GM21737 (cell line): ENCODE measurements at regions not wholly inside any gene's neighbourhood (a gene's known extent, or its start where the extent isn't known, plus 50 kb on each side); places are given as distances from the start of the nearest gene placed in this dataset.
"Not testable (repeated sequence)": the region's sequence is repeated elsewhere in the genome, so short reads cannot be mapped to it uniquely, and the experiment has no call there.

Experiments
- ATAC-seq: cut with Tn5 transposase; IDR thresholded peaks from one replicate; pipeline ENCODE4 v1.9.1; 2021; ENCODE audit warnings: mild to moderate bottlenecking, moderate library complexity; ENCODE audit not compliant: unreplicated experiment

GRCh38 chr5:110812639-110813038, 73.8 kb downstream of the SLC25A46 start:
- no peak for ATAC-seq

GRCh38 chr5:110815916-110816605, 77.3 kb downstream of the SLC25A46 start:
- ATAC-seq = no peak

GRCh38 chr5:110817459-110817858, 78.7 kb downstream of the SLC25A46 start:
- ATAC-seq = no peak

GRCh38 chr5:110823571-110823970, 84.8 kb downstream of the SLC25A46 start:
- no peak for ATAC-seq

GRCh38 chr5:110824936-110825441, 86.2 kb downstream of the SLC25A46 start:
- ATAC-seq = no peak

DNA sequence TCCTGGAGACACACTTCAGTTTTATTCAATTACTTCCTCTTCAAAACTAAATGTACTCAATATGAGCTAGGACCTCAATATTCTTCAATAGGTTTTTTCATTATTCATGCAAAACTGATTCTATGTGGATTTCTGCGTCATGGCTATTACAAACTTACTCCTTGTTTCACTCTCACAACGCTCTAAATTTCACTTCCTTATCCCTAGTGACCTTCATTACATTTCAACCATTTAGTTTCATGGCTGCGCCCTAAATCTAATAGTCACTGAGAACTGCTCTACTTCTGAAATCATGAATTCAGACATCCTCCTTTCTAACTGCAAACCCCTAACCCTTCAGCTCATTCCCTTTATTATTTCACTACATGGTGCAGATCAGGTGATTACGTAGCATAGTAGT, 93.9 kb downstream of the SLC25A46 start:
- no peak for ATAC-seq

GRCh38 chr5:110834933-110835332, 96.1 kb downstream of the SLC25A46 start:
- not testable (repeated sequence) for ATAC-seq

DNA sequence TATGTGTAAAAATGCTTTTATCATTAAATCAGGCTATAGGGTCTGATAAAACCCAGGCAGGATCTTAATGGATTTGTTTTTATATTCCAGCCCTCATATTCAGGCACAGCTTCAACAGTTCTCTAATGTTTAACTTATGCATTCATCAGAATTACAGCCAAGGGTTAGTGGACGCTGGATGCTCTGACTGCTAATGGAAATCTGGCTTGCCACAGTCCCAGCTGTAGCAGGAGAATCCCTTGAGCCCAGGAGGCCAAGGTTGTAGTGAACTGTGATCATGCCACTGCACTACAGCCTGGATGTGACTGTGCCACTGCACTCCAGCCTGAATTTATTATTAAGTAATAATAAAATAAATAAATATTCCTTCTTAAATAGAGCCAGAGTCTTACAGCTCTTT, 98.0 kb downstream of the SLC25A46 start:
- no peak for ATAC-seq

DNA sequence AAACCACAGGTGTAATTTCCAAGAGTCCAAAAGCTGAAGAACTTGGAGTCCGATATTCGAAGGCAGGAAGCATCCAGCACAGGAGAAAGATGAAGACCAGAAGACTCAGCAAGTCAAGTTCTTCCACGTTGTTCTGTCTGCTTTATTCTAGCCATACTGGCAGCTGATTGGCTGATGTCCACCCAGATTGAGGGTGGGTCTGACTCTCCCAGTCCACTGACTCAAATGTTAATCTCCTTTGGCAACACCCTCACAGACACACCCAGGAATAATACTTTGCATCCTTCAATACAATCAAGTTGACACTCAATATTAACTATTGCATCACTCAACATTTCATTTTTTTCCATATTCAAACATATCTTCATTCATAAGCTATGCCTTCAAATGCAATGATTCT, 99.5 kb downstream of the SLC25A46 start:
- not testable (repeated sequence) for ATAC-seq

DNA sequence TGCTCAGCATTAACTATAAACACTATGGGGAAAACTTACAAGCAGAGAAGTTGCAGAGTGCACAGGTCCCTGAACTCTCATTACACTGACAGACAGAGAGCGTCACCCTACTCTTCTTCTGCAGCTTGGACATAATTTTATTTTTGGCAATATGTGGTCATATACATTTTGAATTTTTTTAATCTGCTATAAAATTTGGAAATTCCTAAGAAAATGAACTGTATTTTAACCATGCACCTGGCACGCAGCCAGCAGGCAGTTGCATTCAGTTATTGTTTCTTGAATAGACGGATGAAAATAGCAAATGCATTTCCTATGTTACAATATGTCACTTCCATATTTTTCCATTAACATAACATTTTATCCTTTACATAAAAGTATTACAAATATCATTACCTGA, 100.2 kb downstream of the SLC25A46 start:
- no peak for ATAC-seq

DNA sequence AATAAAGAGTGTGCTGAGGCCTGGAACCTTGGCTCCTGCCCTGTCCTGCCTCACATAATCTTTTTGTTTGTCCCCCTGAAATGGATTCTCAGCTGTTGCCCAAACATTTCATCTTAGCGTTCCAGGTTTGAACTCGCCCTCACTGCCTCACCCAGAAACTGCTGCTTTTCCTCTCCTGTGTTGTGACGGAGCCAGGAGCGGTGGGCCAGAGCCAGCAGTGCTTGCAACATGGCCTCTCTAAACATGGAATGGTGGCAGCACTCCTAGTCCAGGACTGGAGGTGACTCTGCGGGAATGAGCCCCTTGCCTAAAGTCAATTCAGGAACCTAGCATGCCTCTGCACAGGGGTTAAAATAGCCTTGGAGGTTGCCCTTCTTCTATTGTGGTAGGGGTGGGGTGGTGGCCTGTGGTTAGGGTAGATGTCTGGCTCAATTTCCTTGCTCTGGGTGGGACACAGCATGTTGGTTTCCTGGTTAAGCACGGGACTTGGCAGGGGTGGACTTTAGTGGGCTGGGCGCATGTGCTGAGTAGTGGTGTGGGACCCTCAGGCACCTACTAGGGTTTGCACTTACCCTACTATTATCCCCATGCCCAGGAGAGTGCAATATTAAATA, 101.6 kb downstream of the SLC25A46 start:
- no peak for ATAC-seq

GRCh38 chr5:110841137-110841536, 102.3 kb downstream of the SLC25A46 start:
- ATAC-seq = no peak

DNA sequence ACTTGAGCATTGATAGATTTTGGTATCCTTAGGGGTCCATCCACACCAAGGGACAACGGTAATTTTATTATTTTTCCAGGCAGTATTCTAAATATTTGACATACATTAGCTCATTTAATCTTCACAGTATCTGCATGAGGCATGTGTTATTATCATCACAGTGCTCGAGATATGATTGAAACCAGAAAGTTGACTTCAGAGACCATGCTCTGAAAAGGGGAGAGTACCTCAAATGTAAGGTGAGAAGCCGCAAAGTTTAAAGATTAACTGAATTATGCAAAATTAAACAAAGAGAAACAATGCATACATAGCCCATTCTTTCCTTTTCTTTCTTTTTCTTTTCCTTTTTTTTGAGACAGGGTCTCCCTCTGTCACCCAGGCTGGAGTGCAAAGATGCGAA, 104.1 kb downstream of the SLC25A46 start:
- ATAC-seq = no peak

GRCh38 chr5:110844251-110844650, 105.4 kb downstream of the SLC25A46 start:
- ATAC-seq = no peak

DNA sequence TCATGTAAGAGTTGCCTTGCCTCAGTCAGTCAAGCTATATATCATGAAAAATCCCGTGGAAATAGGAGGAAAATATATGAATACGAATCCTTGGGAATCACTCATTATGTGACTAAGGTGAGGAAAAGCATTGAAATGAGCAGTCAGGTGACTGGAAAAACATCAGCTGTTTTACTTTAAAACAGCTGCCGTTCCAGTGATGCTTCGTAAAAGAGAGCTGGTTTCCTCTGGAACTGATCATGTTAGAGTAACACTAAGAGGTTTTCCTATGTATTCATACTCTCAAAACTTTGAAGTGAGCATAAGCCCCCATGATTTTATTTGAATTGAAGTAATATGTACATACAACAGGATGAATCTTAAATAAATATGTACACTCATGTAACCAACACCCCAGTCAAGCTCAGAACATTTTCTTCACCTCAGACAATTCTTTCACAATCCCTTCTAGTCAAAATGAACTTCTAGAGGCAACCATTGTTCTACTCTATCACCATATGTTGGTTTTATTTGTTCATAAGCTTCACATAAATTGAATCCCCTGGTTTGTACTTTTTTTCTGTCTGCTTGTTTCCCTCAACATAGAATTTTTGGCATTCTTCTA, 107.7 kb downstream of the SLC25A46 start:
- no peak for ATAC-seq

DNA sequence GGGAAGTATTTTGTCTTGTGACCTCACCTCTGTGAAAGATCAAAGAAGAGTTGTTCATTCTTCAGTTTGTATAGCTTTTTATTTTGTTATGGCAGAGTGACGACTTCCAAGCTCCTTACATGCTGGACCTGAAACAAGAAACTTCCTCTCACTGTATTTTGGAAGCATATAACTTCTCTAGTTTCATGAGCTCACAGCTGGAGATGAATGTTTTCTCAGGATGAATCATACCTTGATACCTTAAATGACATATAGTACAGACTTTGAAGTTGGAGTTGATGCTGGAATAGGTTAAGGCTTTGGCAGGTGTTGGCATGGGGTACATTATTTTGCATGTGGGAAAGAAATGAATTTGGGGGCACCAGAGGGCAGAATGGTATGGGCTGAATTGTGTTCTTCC, 112.5 kb downstream of the SLC25A46 start:
- no peak for ATAC-seq

GRCh38 chr5:110852053-110852452, 113.2 kb downstream of the SLC25A46 start:
- ATAC-seq = peak; percentile 99

DNA sequence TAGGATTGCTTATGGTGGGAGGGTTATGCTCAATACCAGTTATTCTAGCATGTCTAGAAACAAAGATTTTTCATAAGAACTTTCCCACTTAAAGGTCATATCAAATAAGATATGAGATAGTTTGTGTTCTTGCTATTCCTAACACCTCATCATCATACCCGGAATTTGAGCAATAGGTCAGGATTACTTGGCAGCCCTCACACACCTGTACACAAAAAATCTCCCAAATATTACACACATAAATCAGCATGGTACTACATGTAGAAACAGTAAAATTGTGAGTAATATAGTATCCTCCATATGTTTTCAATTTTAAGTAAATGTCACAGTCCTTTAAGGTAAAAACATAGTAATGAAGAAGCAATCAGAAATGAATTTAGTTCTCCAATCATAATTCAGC, 113.7 kb downstream of the SLC25A46 start:
- ATAC-seq = no peak

DNA sequence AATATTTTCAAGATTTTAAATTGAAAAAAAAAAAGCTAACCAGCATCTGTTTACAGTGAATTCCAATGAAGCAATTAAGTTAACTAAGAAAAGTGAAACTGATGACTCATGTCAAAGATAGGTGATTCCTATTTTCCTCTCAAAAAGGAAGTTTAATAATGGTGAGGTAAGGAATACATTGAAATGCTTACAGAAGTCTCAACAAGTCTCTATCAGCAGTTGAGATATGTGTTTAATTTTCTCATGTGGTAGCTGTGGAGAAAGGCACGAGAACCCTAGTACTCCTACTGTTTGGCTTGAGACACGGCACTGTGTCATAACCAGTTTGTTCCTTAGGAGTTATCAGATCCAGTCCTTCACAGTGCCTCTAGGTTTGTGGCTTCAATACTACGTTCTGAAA, 114.5 kb downstream of the SLC25A46 start:
- ATAC-seq = no peak

DNA sequence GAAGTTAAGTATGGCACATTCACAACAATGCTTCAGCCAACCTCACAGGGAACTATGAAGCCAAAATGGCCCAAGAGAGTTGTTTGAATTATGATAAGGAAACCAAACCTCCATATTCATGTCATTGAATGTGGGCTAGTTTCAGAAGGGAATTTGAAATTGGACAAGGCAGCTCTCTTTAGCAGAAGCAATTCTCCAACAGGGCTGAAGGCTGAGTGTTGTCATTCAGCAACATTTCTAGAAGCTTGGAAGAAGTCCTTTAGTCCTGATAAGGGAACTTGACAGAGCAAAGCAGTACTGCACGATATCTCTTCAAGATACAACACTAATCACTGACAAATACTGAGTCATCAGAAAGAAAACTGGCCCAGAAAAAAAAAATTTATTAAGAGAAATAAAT, 115.4 kb downstream of the SLC25A46 start:
- no peak for ATAC-seq

DNA sequence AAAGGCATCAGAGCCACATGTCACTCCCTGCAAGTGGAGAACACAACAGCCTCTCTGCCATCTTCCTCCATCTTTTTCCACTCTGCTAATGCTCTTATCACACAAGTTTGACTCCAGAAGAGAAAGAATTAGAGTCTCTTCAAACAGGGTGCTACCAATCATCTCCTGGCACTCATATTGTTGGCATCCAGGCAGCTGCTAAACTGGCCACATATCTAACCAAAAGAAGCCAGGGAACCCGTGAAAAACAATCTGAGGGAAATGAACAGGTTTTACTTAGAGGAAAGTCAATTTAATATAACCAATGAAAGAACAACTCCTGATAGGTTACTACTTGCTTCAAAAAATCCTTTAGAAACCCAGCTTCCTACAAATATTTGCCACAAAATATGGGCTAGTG, 117.2 kb downstream of the SLC25A46 start:
- ATAC-seq = no peak

DNA sequence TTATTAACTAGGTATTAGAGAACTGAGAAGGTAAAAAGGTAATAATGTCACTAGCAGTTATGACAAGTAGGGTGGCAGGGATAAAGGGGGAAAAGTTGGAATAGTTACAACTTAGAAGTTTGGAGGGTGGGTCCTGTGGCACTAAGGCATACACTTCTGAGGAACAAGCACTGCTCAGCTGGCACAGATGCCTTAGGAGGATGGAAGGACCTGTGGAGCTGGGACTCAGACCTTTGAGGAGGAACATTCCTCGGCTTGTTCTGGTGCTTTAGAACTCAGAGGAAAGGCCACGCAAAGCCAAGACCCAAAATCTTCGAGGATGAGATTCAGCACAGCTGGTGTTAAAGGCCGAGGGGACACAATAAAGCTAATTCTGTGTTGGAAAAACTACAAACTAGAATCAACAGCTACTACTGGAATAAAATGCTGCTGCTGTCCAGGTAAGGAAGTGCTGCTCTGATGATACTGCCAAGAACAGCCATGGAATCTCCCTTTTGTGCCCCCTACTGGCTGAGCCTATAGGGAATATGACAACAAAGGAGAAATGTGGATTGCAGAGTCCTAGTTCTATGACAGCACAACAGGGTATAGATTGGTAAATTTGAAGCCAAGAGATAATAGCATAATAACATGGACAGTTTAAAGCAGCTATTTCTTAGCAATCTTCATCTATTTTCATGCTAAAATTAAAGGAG, 126.7 kb downstream of the SLC25A46 start:
- ATAC-seq = no peak
